PC-9 (cell line): ENCODE measurements at regions not wholly inside any gene's neighbourhood (a gene's known extent, or its start where the extent isn't known, plus 50 kb on each side); places are given as distances from the start of the nearest gene placed in this dataset.

Experiments used
- BruUV-seq: library from RNA; stranded (reverse); fragments of 400-500 nt; replicated peaks from 2 replicates; lab custom pipeline; 2021; lab: Mats Ljungman, UMichigan
- CTCF ChIA-PET: fragments of 300-600 bp; sonication (Branson Sonifier 250); formaldehyde crosslinking; loops from one replicate; lab custom pipeline; 2022; ENCODE audit warnings: antibody characterized with exemption; lab: Charles Lee
- POLR2A ChIA-PET: fragments of 300-600 bp; sonication (Branson Sonifier 250); formaldehyde crosslinking; loops from one replicate; lab custom pipeline; 2022; ENCODE audit warnings: antibody characterized with exemption; ENCODE audit not compliant: unreplicated experiment; lab: Charles Lee
- DNase-seq, 2 experiments: peaks; one replicate each; pipeline versions ENCODE4 v3.0.0 to v3.0.0-alpha.2; 2015 to 2022; ENCODE audit warnings: mixed read lengths in 1 of 2
- H2AFZ ChIP-seq: fragments of 200-600 bp; sonication (generic); 2 replicates; pipeline ENCODE4 v1.8.1; 2017; ENCODE audit warnings: antibody characterized with exemption
- H3F3A ChIP-seq: fragments of 200-600 bp; sonication (generic); 2 replicates; pipeline ENCODE4 v1.8.1; 2017; ENCODE audit warnings: antibody characterized with exemption, mild to moderate bottlenecking, low read depth; ENCODE audit not compliant: insufficient read depth
- H3K27ac ChIP-seq: fragments of 200-600 bp; sonication (generic); 2 replicates; pipeline ENCODE4 v1.6.1; 2016; ENCODE audit warnings: mixed run types
- H3K27me3 ChIP-seq: fragments of 200-600 bp; sonication (generic); 2 replicates; pipeline ENCODE4 v1.6.1; 2016; ENCODE audit warnings: low read depth, mixed run types; ENCODE audit not compliant: insufficient read depth
- H3K36me3 ChIP-seq: fragments of 200-600 bp; sonication (generic); 2 replicates; pipeline ENCODE4 v1.6.1; 2016; ENCODE audit warnings: low read depth, mixed run types
- H3K4me1 ChIP-seq: fragments of 200-600 bp; sonication (generic); replicated peaks from 2 replicates; pipeline ENCODE4 v1.6.1; 2016; ENCODE audit warnings: mixed run types; ENCODE audit not compliant: insufficient read depth
- H3K4me2 ChIP-seq: fragments of 200-600 bp; sonication (generic); 2 replicates; pipeline ENCODE4 v1.6.1; 2017; ENCODE audit warnings: mixed run types
- H3K4me3 ChIP-seq: fragments of 200-600 bp; sonication (generic); 2 replicates; pipeline ENCODE4 v1.6.1; 2016; ENCODE audit warnings: mixed run types
- H3K79me2 ChIP-seq: fragments of 200-600 bp; sonication (generic); 2 replicates; pipeline ENCODE4 v1.6.1; 2017; ENCODE audit warnings: low read depth, mixed run types
- H3K9me2 ChIP-seq: fragments of 200-600 bp; sonication (generic); 2 replicates; pipeline ENCODE4 v1.8.1; 2017; ENCODE audit warnings: mild to moderate bottlenecking; ENCODE audit not compliant: insufficient read depth
- H3K9me3 ChIP-seq: fragments of 200-600 bp; sonication (generic); 2 replicates; pipeline ENCODE4 v1.8.1; 2016; ENCODE audit warnings: low read depth; ENCODE audit not compliant: insufficient read depth
- H4K20me1 ChIP-seq: fragments of 200-600 bp; sonication (generic); 2 replicates; pipeline ENCODE4 v1.8.1; 2017; ENCODE audit not compliant: insufficient read depth
- CTCF ChIP-seq: fragments of 200-600 bp; sonication (generic); conservative IDR thresholded peaks from 2 replicates; pipeline ENCODE4 v1.6.1; 2017; ENCODE audit warnings: mixed run types, antibody characterized with exemption, mild to moderate bottlenecking, moderate library complexity
- EZH2 ChIP-seq: fragments of 200-600 bp; sonication (generic); IDR thresholded peaks from 2 replicates; pipeline ENCODE4 v1.8.0; 2017; ENCODE audit warnings: antibody characterized with exemption, low read depth
- intact Hi-C: fragments of 100-400 bp; cut with micrococcal nuclease; formaldehyde crosslinking; loops from one replicate; pipeline ENCODE4 v1.10.0; 2022; ENCODE audit not compliant: unreplicated experiment

GRCh38 chrX:460823-461640, 74.3 kb upstream of the PPP2R3B start:
- intact Hi-C loops: no loop called here
- peaks cover 73% of the 10 kb centered on the region for H3K27me3 ChIP-seq
- H3K9me3 ChIP-seq: no peaks in the 10 kb centered on the region
- DNase-seq: no peak
- TF ChIP-seq EZH2: no peak
- TF ChIP-seq CTCF: no peak
- BruUV-seq: no TSS peak
- H3F3A ChIP-seq: peaks cover 8% of the 10 kb centered on the region; the same call in 1 of the 2 replicates
- H3K9me2 ChIP-seq: no peaks in the 10 kb centered on the region
- H3K4me1 ChIP-seq: no peaks in the 10 kb centered on the region
- CTCF ChIA-PET: no interaction called here
- no peak overlapping the region for H3K27ac ChIP-seq
- no peaks in the 10 kb centered on the region for H4K20me1 ChIP-seq
- H2AFZ ChIP-seq: no peak overlapping the region
- no peak overlapping the region for H3K4me2 ChIP-seq
- H3K79me2 ChIP-seq: no peaks in the 10 kb centered on the region
- POLR2A ChIA-PET: no interaction called here
- H3K4me3 ChIP-seq: no peak overlapping the region
- H3K36me3 ChIP-seq: no peaks in the 10 kb centered on the region

GRCh38 chrX:462853-463252, 76.1 kb upstream of the PPP2R3B start:
- H3K27me3 ChIP-seq: peaks cover 76% of the 10 kb centered on the region

More at GRCh38 chrX:462853-463252, 76.1 kb upstream of the PPP2R3B start:
- DNase-seq: no peak
- no TSS peak for BruUV-seq
- intact Hi-C loops: no loop called here
- Histone ChIP-seq H3K9me2 (no peaks in the 10 kb centered on the region), H3K79me2 (no peaks in the 10 kb centered on the region), H3K4me3 (no peak overlapping the region), H3K36me3 (no peaks in the 10 kb centered on the region), H3K9me3 (no peaks in the 10 kb centered on the region), H3K4me1 (no peaks in the 10 kb centered on the region), H3K4me2 (no peak overlapping the region), H3K27ac (no peak overlapping the region), H2AFZ (no peak overlapping the region), H4K20me1 (no peaks in the 10 kb centered on the region), H3F3A (peaks cover 8% of the 10 kb centered on the region; the same call in 1 of the 2 replicates)
- CTCF ChIA-PET: no interaction called here
- TF ChIP-seq CTCF (no peak), EZH2 (no peak)
- POLR2A ChIA-PET: no interaction called here
